ENCODE measurements at regions not wholly inside any gene's neighbourhood (a gene's known extent, or its start where the extent isn't known, plus 50 kb on each side); places are given as distances from the start of the nearest gene placed in this dataset.
A peak's percentile ranks its signal among the peaks of the same experiment; 100 is the strongest.

DNA sequence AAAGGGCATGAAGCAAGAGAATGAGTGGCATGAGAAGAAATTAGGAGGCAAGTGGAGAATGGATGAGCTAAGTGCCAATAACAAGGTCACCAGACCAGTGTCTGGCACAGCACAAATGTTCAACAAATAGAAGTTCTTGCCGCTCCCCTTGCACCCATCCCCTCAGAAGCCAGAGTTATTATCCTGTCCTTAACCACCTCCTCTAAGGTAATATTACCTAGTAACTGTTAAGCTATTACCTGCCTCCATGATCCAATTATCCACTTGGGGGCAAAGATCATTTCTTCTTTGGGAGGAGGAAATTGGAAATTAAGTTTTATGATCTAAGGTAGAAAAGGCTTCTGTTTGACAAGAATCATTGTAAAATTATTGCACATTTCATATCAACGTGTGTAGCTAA is 133.8 kb downstream of the FOXA2 start:
- intact Hi-C loops (cut with DNase I), result loop anchor here in 2 of 10 donors (5.0 kb wide), 2 partner anchors 232 to 887 kb away; no protein-coding TSS in a partner anchor
- DNase-seq (no peak), ATAC-seq (no peak)
- no peak overlapping the region for H3K27ac ChIP-seq
- 82 to 84% methylated on average over 2 of the region's 2 CpGs for WGBS, 2 donors
- no peaks in the 10 kb centered on the region for H3K36me3 ChIP-seq
- peaks cover 0 to 2% (median 0%) of the 10 kb centered on the region in 11 donors for H3K9me3 ChIP-seq
- no peak for TF ChIP-seq CTCF (IDR thresholded peaks at IDR 0.05)
- peaks cover 0 to 69% (median 30%) of the 10 kb centered on the region in 7 donors for H3K27me3 ChIP-seq
- no peak overlapping the region for H3K4me3 ChIP-seq
- H3K4me1 ChIP-seq, result no peaks in the 10 kb centered on the region

DNA sequence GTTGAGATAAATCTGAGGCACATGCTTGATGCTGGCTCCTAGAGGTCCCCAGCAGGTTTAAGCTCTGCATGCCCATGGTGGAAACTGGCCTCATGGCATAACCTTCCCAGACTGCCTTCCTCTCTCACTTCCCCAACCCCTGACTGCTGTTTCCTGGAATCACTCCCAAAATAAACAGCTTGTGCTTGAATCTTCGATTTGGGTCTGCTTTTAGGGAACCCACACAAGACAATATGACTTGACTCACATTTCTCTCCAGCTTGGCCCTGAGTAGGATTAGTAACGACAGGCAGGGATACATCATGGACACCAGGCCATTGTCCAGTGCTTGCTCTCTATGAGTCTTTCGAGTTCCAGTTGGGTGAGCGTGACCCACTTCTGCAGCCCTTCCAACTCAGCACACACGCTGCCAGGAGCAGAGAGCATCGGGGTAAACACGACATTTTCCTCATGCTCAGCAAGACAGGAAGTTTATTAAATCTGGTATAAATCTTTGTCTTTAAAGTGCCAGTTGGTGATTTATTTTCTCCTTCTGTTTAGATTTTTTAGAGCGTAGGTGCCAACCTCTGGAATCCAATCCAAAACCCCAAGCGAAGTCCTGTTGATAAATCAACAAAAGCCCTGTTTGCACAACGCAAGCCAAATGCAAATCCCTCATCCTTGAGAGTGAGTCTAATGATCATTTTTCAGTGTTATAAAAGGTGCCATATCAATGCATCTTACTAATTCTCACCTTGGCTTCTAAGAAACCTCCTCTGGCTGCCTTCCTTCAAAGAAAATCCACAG is 135.0 kb downstream of the FOXA2 start:
- Histone ChIP-seq H3K27me3 (peaks cover 0 to 57% (median 20%) of the 10 kb centered on the region in 7 donors), H3K4me3 (no peak overlapping the region), H3K36me3 (no peaks in the 10 kb centered on the region), H3K4me1 (no peaks in the 10 kb centered on the region), H3K9me3 (peaks cover 0 to 2% (median 0%) of the 10 kb centered on the region in 11 donors), H3K27ac (no peak overlapping the region)
- ATAC-seq (peak in 3 of 8 donors; percentile 17 to 44 (median 34)), DNase-seq (no peak)
- no peak for TF ChIP-seq CTCF (IDR thresholded peaks at IDR 0.05)
- WGBS, 2 donors, result 60 to 71% methylated on average over 10 of the region's 10 CpGs
- intact Hi-C loops (cut with DNase I), result no loop called here

GRCh38 chr20:22447447-22447778 is 137.0 kb downstream of the FOXA2 start:
- no peak for ATAC-seq
- 10% methylated on average over 1 of the region's 1 CpG for WGBS, 2 donors
- no peak for DNase-seq
- Histone ChIP-seq H3K4me3 (no peak overlapping the region), H3K9me3 (peaks cover 0 to 2% (median 0%) of the 10 kb centered on the region in 11 donors), H3K27ac (no peak overlapping the region), H3K27me3 (peaks cover 0 to 42% (median 14%) of the 10 kb centered on the region in 7 donors), H3K36me3 (no peaks in the 10 kb centered on the region), H3K4me1 (no peaks in the 10 kb centered on the region)
- TF ChIP-seq CTCF (IDR thresholded peaks at IDR 0.05), result no peak
- intact Hi-C loops (cut with DNase I), result no loop called here

GRCh38 chr20:22446613-22447446 is 137.5 kb downstream of the FOXA2 start:
- 67 to 73% methylated on average over 5 of the region's 5 CpGs for WGBS, 2 donors
- no peaks in the 10 kb centered on the region for H3K4me1 ChIP-seq

More at GRCh38 chr20:22446613-22447446, 137.5 kb downstream of the FOXA2 start:
- intact Hi-C loops (cut with DNase I), result no loop called here
- H3K9me3 ChIP-seq, result peaks cover 0 to 1% (median 0%) of the 10 kb centered on the region in 11 donors
- H3K4me3 ChIP-seq, result no peak overlapping the region
- no peaks in the 10 kb centered on the region for H3K36me3 ChIP-seq
- ATAC-seq (no peak), DNase-seq (no peak)
- H3K27me3 ChIP-seq, result peaks cover 0 to 36% (median 10%) of the 10 kb centered on the region in 7 donors
- no peak for TF ChIP-seq CTCF (IDR thresholded peaks at IDR 0.05)
- H3K27ac ChIP-seq, result no peak overlapping the region
